Erythroblast (primary cell): ENCODE measurements at regions not wholly inside any gene's neighbourhood (a gene's known extent, or its start where the extent isn't known, plus 50 kb on each side); places are given as distances from the start of the nearest gene placed in this dataset.

Experiments used
- GATA1 ChIP-seq: IDR thresholded peaks from 2 replicates; pipeline ENCODE4 v1.6.1; 2011; ENCODE audit warnings: low read depth, mild to moderate bottlenecking, control low read depth, low read length, moderate library complexity
- POLR2A ChIP-seq: IDR thresholded peaks from 2 replicates; pipeline ENCODE4 v1.6.1; 2011; ENCODE audit warnings: mild to moderate bottlenecking, low read length

DNA sequence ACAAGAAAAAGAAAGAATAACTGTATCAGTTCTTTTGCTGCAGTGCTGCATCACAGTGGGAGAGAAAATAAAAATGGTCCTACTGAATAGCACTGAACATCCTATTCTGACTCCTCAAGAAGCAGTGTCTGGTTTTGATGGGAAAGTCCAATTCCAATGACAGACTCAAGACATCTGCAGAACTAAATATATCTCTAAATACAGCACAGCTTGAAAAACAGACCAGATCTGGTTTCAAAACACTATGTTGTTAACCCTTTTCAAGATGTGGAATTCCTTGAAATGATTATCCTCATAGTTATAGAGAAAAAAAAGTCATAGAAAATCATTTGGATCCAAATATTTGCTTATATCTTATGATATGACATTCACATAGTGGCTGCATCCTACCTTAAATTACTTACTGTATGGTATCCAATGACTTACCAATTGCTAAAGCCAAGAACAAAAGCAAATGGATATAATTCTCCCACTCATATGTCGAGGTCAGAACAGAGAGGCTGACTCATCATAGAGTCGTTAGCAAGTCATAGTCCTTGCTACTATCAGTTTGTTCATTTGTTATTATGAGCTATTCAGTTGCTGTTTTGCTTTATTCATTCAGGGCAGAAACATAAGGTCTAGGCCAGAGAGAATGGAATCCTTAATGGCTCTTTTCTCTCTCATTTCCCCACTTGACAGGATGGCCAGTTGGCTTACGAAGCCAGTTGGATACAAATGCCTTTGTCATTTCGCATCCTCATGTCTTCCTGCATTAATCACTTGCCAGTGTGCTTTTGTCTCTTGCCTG is 62.5 kb upstream of the ACVR2A start:
- TF ChIP-seq POLR2A = no peak
- TF ChIP-seq GATA1 = no peak
